Panc1 (cell line): ENCODE measurements at regions not wholly inside any gene's neighbourhood (a gene's known extent, or its start where the extent isn't known, plus 50 kb on each side); places are given as distances from the start of the nearest gene placed in this dataset.

Experiments used
- ATAC-seq: fragments of 200-7000 bp; cut with Tn5 transposase; 2 replicates; pipeline ENCODE4 v1.9.1; 2020; ENCODE audit warnings: mild to moderate bottlenecking, moderate library complexity
- BruUV-seq: library from RNA; stranded (reverse); fragments of 400-500 nt; replicated peaks from 2 replicates; lab custom pipeline; 2021; lab: Mats Ljungman, UMichigan
- CTCF ChIA-PET: fragments of 300-600 bp; sonication (Branson Sonifier 250); formaldehyde crosslinking; loops from one replicate; lab custom pipeline; 2022; ENCODE audit warnings: antibody characterized with exemption; lab: Charles Lee
- POLR2A ChIA-PET: fragments of 300-600 bp; sonication (Branson Sonifier 250); formaldehyde crosslinking; loops from one replicate; lab custom pipeline; 2022; ENCODE audit warnings: antibody characterized with exemption; lab: Charles Lee
- DNase-seq: peaks from one replicate; pipeline ENCODE4 v3.0.0-alpha.2; 2010; ENCODE audit warnings: low read depth, low spot score
- H3K27ac ChIP-seq: 2 replicates; pipeline ENCODE4 v1.5.1; 2011; ENCODE audit warnings: mild to moderate bottlenecking, low read length, inconsistent platforms
- H3K27me3 ChIP-seq: fragments of 200-500 bp; sonication (Bioruptor generic); 2 replicates; pipeline ENCODE4 v1.6.0; 2014; ENCODE audit warnings: low read length, inconsistent platforms; ENCODE audit not compliant: control insufficient read depth, insufficient read depth
- H3K36me3 ChIP-seq: fragments of 200-500 bp; sonication (Bioruptor generic); 2 replicates; pipeline ENCODE4 v1.5.1; 2014; ENCODE audit warnings: inconsistent platforms, mild to moderate bottlenecking, low read length, moderate library complexity; ENCODE audit not compliant: control insufficient read depth, insufficient read depth
- H3K4me1 ChIP-seq: 2 replicates; pipeline ENCODE4 v1.5.1; 2011; ENCODE audit warnings: inconsistent platforms, mild to moderate bottlenecking, low read length, moderate library complexity; ENCODE audit not compliant: control insufficient read depth, insufficient read depth
- H3K4me3 ChIP-seq, 2 experiments: 2 replicates each; pipeline ENCODE4 v1.5.1; 2011 to 2012; ENCODE audit warnings: low read depth in 2 of 2, low read length in 2 of 2, mild to moderate bottlenecking in 2 of 2, inconsistent platforms in 1 of 2, moderate library complexity in 1 of 2
- H3K9me3 ChIP-seq: fragments of 200-500 bp; sonication (Bioruptor generic); 2 replicates; pipeline ENCODE4 v1.5.1; 2014; ENCODE audit warnings: low read depth, mild to moderate bottlenecking, inconsistent platforms, low read length, moderate library complexity; ENCODE audit not compliant: control insufficient read depth, insufficient read depth
- POLR2AphosphoS5 ChIP-seq: IDR thresholded peaks from 2 replicates; pipeline ENCODE4 v1.6.1; 2012; ENCODE audit warnings: mild to moderate bottlenecking, low read depth, low read length, moderate library complexity
- in situ Hi-C: cut with HindIII; loops from 2 replicates; pipeline ENCODE4 v1.10.0; 2016; ENCODE audit warnings: low sequenced_read_pairs, low pct_unique_long_range_greater_than_20kb
- intact Hi-C: fragments of 100-400 bp; cut with micrococcal nuclease; formaldehyde crosslinking; loops from one replicate; pipeline ENCODE4 v1.10.0; 2022; ENCODE audit not compliant: unreplicated experiment
- TF ChIP-seq, protein P1 (sequence below), 2 experiments: IDR thresholded peaks; 2 replicates each; pipeline ENCODE4 v1.6.1; 2011 to 2012; ENCODE audit warnings: low read depth in 2 of 2, control low read depth in 1 of 2, low read length in 1 of 2, mild to moderate bottlenecking in 1 of 2, moderate library complexity in 1 of 2; ENCODE audit not compliant: insufficient read depth in 1 of 2
- TF ChIP-seq, protein P2 (sequence below): fragments of 450-650 bp; IDR thresholded peaks from 2 replicates; pipeline ENCODE4 v1.5.1; 2017; ENCODE audit warnings: mild to moderate bottlenecking

DNA sequence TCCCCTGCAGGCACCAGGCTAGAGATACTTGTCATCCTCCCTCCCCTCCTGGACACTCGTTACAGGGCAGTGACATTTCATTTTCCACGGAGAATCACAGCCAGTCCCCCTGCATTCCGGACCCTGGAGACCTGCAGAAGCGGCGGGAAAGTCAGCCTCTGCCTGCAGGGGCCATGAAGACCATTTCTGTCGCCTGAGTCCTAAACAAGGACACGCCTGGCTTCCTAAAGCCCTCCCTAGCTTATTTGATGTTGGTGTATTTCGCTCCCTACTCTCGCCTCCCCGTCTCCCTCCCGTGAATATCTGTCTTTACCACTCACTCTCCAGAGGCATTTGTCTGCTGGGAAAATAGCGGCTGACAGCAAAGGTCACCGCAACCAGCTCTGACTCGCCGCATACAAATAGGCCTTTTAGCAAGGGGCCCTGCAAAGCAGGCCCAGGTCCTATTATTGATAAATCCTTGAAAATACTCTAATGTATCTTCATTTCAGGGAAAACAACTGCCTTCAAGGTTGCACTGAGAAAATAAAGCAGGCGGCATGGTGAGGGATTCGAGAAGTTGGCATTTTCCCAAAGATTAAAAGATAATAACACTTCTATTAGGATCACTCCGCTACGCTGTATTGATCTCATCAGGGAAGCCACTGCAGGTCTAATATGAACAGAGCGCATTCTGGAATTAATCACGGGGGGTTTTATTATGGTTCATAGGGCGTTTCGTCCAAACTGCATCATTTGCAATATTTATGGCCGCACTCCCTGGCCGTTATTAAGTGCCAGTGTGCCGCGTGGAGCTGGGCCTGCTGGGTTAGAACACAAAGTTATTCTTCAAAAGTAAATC, 447.1 kb upstream of the CDH5 start:
- ChIA-PET POLR2A (no interaction called here), CTCF (no interaction called here)
- H3K9me3 ChIP-seq, result no peaks in the 10 kb centered on the region
- TF ChIP-seq, protein P1, sequence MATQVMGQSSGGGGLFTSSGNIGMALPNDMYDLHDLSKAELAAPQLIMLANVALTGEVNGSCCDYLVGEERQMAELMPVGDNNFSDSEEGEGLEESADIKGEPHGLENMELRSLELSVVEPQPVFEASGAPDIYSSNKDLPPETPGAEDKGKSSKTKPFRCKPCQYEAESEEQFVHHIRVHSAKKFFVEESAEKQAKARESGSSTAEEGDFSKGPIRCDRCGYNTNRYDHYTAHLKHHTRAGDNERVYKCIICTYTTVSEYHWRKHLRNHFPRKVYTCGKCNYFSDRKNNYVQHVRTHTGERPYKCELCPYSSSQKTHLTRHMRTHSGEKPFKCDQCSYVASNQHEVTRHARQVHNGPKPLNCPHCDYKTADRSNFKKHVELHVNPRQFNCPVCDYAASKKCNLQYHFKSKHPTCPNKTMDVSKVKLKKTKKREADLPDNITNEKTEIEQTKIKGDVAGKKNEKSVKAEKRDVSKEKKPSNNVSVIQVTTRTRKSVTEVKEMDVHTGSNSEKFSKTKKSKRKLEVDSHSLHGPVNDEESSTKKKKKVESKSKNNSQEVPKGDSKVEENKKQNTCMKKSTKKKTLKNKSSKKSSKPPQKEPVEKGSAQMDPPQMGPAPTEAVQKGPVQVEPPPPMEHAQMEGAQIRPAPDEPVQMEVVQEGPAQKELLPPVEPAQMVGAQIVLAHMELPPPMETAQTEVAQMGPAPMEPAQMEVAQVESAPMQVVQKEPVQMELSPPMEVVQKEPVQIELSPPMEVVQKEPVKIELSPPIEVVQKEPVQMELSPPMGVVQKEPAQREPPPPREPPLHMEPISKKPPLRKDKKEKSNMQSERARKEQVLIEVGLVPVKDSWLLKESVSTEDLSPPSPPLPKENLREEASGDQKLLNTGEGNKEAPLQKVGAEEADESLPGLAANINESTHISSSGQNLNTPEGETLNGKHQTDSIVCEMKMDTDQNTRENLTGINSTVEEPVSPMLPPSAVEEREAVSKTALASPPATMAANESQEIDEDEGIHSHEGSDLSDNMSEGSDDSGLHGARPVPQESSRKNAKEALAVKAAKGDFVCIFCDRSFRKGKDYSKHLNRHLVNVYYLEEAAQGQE (IDR thresholded peaks at IDR 0.05; ENCODE audit: insufficient read depth in 1 of 2, low read depth in 2 of 2, low read length in 1 of 2), result no peak
- no peak for TF ChIP-seq POLR2AphosphoS5
- in situ Hi-C loops, result no loop called here
- no peaks in the 10 kb centered on the region for H3K27me3 ChIP-seq
- no TSS peak for BruUV-seq
- ATAC-seq (no peak), DNase-seq (no peak)
- no peaks in the 10 kb centered on the region for H3K4me1 ChIP-seq
- no peak overlapping the region for H3K4me3 ChIP-seq
- H3K27ac ChIP-seq, result no peak overlapping the region
- H3K36me3 ChIP-seq, result no peaks in the 10 kb centered on the region
- intact Hi-C loops, result no loop called here

DNA sequence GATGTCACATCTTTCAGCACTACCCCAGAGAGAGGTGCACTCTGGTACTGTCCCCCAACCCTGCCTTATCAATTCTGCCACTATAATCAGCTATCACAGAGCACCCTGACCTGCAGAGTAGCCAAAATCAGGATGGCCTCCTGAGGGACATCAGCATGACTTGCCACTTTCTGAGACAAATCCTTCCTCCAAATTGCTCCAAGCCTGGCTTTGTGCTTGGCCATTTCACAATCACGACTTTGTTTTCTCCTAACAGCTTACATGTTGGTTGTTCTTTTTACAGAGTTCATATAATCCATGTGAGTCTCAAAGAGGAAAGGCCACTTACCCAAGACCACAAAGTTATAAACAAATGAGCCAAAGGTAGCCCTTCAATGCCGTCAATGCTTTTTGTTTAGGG, 449.0 kb upstream of the CDH5 start:
- Histone ChIP-seq H3K27ac (no peak overlapping the region), H3K27me3 (no peaks in the 10 kb centered on the region), H3K4me1 (no peaks in the 10 kb centered on the region), H3K9me3 (no peaks in the 10 kb centered on the region), H3K36me3 (no peaks in the 10 kb centered on the region), H3K4me3 (no peak overlapping the region)
- DNase-seq (no peak), ATAC-seq (no peak)
- in situ Hi-C loops, result no loop called here
- intact Hi-C loops, result no loop called here
- TF ChIP-seq, protein P1 (IDR thresholded peaks at IDR 0.05; ENCODE audit: insufficient read depth in 1 of 2, low read depth in 2 of 2, low read length in 1 of 2), result no peak
- TF ChIP-seq, protein P2, sequence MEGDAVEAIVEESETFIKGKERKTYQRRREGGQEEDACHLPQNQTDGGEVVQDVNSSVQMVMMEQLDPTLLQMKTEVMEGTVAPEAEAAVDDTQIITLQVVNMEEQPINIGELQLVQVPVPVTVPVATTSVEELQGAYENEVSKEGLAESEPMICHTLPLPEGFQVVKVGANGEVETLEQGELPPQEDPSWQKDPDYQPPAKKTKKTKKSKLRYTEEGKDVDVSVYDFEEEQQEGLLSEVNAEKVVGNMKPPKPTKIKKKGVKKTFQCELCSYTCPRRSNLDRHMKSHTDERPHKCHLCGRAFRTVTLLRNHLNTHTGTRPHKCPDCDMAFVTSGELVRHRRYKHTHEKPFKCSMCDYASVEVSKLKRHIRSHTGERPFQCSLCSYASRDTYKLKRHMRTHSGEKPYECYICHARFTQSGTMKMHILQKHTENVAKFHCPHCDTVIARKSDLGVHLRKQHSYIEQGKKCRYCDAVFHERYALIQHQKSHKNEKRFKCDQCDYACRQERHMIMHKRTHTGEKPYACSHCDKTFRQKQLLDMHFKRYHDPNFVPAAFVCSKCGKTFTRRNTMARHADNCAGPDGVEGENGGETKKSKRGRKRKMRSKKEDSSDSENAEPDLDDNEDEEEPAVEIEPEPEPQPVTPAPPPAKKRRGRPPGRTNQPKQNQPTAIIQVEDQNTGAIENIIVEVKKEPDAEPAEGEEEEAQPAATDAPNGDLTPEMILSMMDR, result no peak
- CTCF ChIA-PET, result no interaction called here
- POLR2A ChIA-PET, result no interaction called here
- no TSS peak for BruUV-seq
